Smooth muscle cell (in vitro differentiated cells): ENCODE measurements at regions not wholly inside any gene's neighbourhood (a gene's known extent, or its start where the extent isn't known, plus 50 kb on each side); places are given as distances from the start of the nearest gene placed in this dataset.
"Not testable (repeated sequence)": the region's sequence is repeated elsewhere in the genome, so short reads cannot be mapped to it uniquely, and the experiment has no call there.

ENCODE experiments used
- DNase-seq: peaks from one replicate; lab custom pipeline; 2025; ENCODE audit not compliant: unreplicated experiment; lab: John Stamatoyannopoulos, UW
- H2AFZ ChIP-seq: fragments of 200-600 bp; sonication (generic); 2 replicates; pipeline ENCODE4 v1.6.0; 2016; ENCODE audit warnings: antibody characterized with exemption, low read depth, mild to moderate bottlenecking
- H3F3A ChIP-seq: fragments of 200-600 bp; sonication (generic); 2 replicates; pipeline ENCODE4 v1.6.0; 2017; ENCODE audit warnings: antibody characterized with exemption, low read depth
- H3K27ac ChIP-seq: fragments of 200-600 bp; sonication (generic); 2 replicates; pipeline ENCODE4 v1.5.1; 2016; ENCODE audit warnings: low read depth, mild to moderate bottlenecking
- H3K27me3 ChIP-seq: fragments of 200-600 bp; sonication (generic); 2 replicates; pipeline ENCODE4 v1.6.1; 2016; ENCODE audit warnings: low read depth, mild to moderate bottlenecking
- H3K36me3 ChIP-seq: fragments of 200-600 bp; sonication (generic); 2 replicates; pipeline ENCODE4 v1.5.1; 2016; ENCODE audit warnings: low read depth
- H3K4me1 ChIP-seq: fragments of 200-600 bp; sonication (generic); 2 replicates; pipeline ENCODE4 v1.5.1; 2016; ENCODE audit warnings: low read depth
- H3K4me2 ChIP-seq: fragments of 200-600 bp; sonication (generic); 2 replicates; pipeline ENCODE4 v1.6.0; 2016; ENCODE audit warnings: mild to moderate bottlenecking
- H3K4me3 ChIP-seq: fragments of 200-600 bp; sonication (generic); 2 replicates; pipeline ENCODE4 v1.5.1; 2016; ENCODE audit warnings: mild to moderate bottlenecking
- H3K79me2 ChIP-seq: fragments of 200-600 bp; sonication (generic); 2 replicates; pipeline ENCODE4 v1.6.0; 2016; ENCODE audit warnings: low read depth, mild to moderate bottlenecking
- H3K9ac ChIP-seq: fragments of 200-600 bp; sonication (generic); 2 replicates; pipeline ENCODE4 v1.6.0; 2016; ENCODE audit warnings: low read depth
- H3K9me3 ChIP-seq: fragments of 200-600 bp; sonication (generic); replicated peaks from 2 replicates; pipeline ENCODE4 v1.5.1; 2016; ENCODE audit warnings: low read depth
- H4K20me1 ChIP-seq: fragments of 200-600 bp; sonication (generic); 2 replicates; pipeline ENCODE4 v1.6.0; 2016; ENCODE audit warnings: low read depth
- WGBS: methylation state at CpG from one replicate; pipeline ENCODE4 v1.1.7; 2016; ENCODE audit warnings: low lambda C conversion rate; 5-methylcytosine and 5-hydroxymethylcytosine counted together
- TF ChIP-seq, protein P1 (sequence below): fragments of 200-600 bp; sonication (generic); IDR thresholded peaks from 2 replicates; pipeline ENCODE4 v1.5.1; 2017; ENCODE audit warnings: borderline replicate concordance, mild to moderate bottlenecking, antibody characterized with exemption; ENCODE audit not compliant: insufficient read depth, poor library complexity, severe bottlenecking

DNA sequence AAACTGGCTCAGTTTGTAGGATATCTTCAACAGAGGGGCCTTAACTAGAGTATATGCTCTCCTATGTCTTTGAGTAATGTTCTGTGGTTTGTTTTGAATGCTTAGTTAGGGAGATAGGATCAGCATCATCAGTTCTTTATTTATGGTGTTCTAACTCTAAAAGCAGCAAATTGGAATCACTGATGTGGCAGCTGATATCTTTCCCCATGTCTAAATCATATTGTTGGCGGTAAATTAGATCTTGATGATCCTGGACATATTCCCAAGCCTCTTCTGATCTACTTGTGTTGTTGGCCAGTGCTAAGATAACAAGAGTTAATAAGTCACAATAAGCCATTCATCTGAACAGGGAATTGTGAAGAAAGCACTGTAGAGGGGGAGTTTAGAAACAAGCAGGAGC, 332.4 kb upstream of the DAB2 start:
- Histone ChIP-seq H4K20me1 (no peaks in the 10 kb centered on the region), H3K4me1 (peaks cover 12% of the 10 kb centered on the region), H3F3A (peaks cover 3% of the 10 kb centered on the region), H3K4me2 (no peak overlapping the region), H3K27me3 (no peaks in the 10 kb centered on the region), H3K27ac (peak overlapping the region; percentile 83), H3K79me2 (no peaks in the 10 kb centered on the region), H3K36me3 (no peaks in the 10 kb centered on the region), H3K9me3 (no peaks in the 10 kb centered on the region), H3K9ac (no peak overlapping the region), H3K4me3 (no peak overlapping the region), H2AFZ (peak overlapping the region; percentile 24)
- WGBS = 62% methylated on average over 1 of the region's 1 CpG
- TF ChIP-seq, protein P1, sequence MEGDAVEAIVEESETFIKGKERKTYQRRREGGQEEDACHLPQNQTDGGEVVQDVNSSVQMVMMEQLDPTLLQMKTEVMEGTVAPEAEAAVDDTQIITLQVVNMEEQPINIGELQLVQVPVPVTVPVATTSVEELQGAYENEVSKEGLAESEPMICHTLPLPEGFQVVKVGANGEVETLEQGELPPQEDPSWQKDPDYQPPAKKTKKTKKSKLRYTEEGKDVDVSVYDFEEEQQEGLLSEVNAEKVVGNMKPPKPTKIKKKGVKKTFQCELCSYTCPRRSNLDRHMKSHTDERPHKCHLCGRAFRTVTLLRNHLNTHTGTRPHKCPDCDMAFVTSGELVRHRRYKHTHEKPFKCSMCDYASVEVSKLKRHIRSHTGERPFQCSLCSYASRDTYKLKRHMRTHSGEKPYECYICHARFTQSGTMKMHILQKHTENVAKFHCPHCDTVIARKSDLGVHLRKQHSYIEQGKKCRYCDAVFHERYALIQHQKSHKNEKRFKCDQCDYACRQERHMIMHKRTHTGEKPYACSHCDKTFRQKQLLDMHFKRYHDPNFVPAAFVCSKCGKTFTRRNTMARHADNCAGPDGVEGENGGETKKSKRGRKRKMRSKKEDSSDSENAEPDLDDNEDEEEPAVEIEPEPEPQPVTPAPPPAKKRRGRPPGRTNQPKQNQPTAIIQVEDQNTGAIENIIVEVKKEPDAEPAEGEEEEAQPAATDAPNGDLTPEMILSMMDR = no peak
- no peak for DNase-seq

DNA sequence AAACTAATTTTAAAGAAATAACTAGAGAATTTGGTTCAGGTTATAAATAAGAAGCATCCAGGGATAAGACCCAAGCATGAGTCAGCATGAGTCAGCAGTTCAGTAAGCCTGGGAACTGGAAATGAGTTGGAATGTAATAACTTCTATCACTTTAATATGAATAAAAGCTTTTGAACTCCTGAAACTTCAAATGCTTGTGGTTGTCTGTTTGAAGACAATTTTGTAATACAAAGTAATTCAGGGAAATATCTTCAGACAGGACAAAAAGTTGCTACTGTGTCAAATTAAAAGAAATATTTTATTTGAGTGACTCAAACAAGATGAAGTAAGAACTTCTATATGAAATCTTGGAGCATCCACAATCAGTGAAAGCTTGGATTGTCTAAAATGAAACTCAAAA, 331.2 kb upstream of the DAB2 start:
- Histone ChIP-seq H3K4me1 (peaks cover 10% of the 10 kb centered on the region), H4K20me1 (no peaks in the 10 kb centered on the region), H3K4me3 (no peak overlapping the region), H3F3A (peaks cover 3% of the 10 kb centered on the region), H3K4me2 (peak overlapping the region; percentile 43), H2AFZ (peak overlapping the region; percentile 46), H3K79me2 (no peaks in the 10 kb centered on the region), H3K27me3 (no peaks in the 10 kb centered on the region), H3K9me3 (no peaks in the 10 kb centered on the region), H3K9ac (peak overlapping the region; percentile 18), H3K36me3 (no peaks in the 10 kb centered on the region), H3K27ac (peak overlapping the region; percentile 83)
- TF ChIP-seq, protein P1 = no peak
- no peak for DNase-seq

DNA sequence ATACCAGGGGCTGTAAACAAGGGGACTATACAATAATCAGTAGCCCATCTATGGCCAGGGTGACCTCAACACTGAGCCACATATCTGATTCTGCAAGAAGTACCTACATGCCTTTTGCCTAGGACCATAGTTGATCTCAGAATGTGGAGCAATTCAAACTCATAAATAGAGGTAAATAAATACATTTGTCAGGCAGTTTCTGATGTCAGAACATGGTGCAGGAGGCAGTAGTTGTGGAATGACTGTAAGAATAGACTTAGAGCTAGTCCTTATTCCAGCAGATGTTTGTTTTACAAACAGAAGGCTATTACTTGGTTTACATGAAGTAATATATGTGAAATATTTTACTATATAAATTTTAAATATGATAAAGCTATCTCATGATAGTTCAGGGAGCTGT, 330.7 kb upstream of the DAB2 start:
- Histone ChIP-seq H3K4me1 (peaks cover 10% of the 10 kb centered on the region), H2AFZ (no peak overlapping the region), H3K27ac (peak overlapping the region; percentile 83), H4K20me1 (no peaks in the 10 kb centered on the region), H3K9me3 (no peaks in the 10 kb centered on the region), H3K4me2 (peak overlapping the region; percentile 43), H3K79me2 (no peaks in the 10 kb centered on the region), H3K36me3 (no peaks in the 10 kb centered on the region), H3K4me3 (no peak overlapping the region), H3K9ac (no peak overlapping the region), H3K27me3 (no peaks in the 10 kb centered on the region), H3F3A (peaks cover 3% of the 10 kb centered on the region)
- no peak for DNase-seq
- TF ChIP-seq, protein P1 = no peak

DNA sequence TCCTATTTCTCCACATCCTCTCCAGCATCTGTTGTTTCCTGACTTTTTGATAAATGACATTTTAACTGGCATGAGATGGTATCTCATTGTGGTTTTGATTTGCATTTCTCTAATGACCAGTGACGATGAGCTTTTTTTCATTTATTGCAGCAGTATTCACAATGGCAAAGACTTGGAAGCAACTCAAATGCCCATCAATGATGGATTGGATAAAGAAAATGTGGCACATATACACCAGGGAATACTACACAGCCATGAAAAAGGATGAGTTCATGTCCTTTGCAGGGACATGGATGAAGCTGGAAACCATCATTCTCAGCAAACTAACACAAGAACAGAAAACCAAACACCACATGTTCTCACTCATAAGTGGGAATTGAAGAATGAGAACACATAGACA, 329.0 kb upstream of the DAB2 start:
- H3K9ac ChIP-seq, H3K36me3 ChIP-seq, H3K4me2 ChIP-seq, H3K4me3 ChIP-seq, H3K27me3 ChIP-seq, H3F3A ChIP-seq, H3K9me3 ChIP-seq, H3K27ac ChIP-seq, H3K79me2 ChIP-seq, H3K4me1 ChIP-seq, H4K20me1 ChIP-seq, DNase-seq, H2AFZ ChIP-seq: not testable (repeated sequence)
- 97% methylated on average over 1 of the region's 1 CpG for WGBS
